Esophagus muscularis mucosa (tissue), 4 donors: ENCODE measurements at regions not wholly inside any gene's neighbourhood (a gene's known extent, or its start where the extent isn't known, plus 50 kb on each side); places are given as distances from the start of the nearest gene placed in this dataset.
"Not testable (repeated sequence)": the region's sequence is repeated elsewhere in the genome, so short reads cannot be mapped to it uniquely, and the experiment has no call there.

ENCODE experiments used
- DNase-seq: peaks from one replicate; pipeline ENCODE4 v3.0.0-alpha.2; 2017; ENCODE audit errors: extremely low spot score
- H3K27ac ChIP-seq, 4 donors: fragments of 200-600 bp; sonication (generic); replicated peaks in 1 of 4; 1 replicate in 3 of 4; 2 replicates in 1 of 4; pipeline ENCODE4 v1.5.1; 2016 to 2019; ENCODE audit warnings: mild to moderate bottlenecking in 1 of 4
- H3K27me3 ChIP-seq, 4 donors: fragments of 200-600 bp; sonication (generic); one replicate each; pipeline versions ENCODE4 v1.5.1 to v1.6.0; 2016 to 2019
- H3K36me3 ChIP-seq, 4 donors: fragments of 200-600 bp; sonication (generic); one replicate each; pipeline ENCODE4 v1.5.1; 2016 to 2019
- H3K4me1 ChIP-seq, 4 donors: fragments of 200-600 bp; sonication (generic); one replicate each; pipeline ENCODE4 v1.5.1; 2016 to 2019
- H3K4me3 ChIP-seq, 4 donors: fragments of 200-600 bp; sonication (generic); 1 replicate in 2 of 4; 2 replicates in 2 of 4; pipeline ENCODE4 v1.5.1; 2016 to 2019; ENCODE audit warnings: mild to moderate bottlenecking in 4 of 4, moderate library complexity in 1 of 4
- H3K9me3 ChIP-seq, 4 donors: fragments of 200-600 bp; sonication (generic); 1 replicate in 3 of 4; 2 replicates in 1 of 4; pipeline ENCODE4 v1.5.1; 2016 to 2019
- CTCF ChIP-seq, 3 experiments: fragments of 200-600 bp in 2 of 3; fragments of 450-650 bp in 1 of 3; sonication (generic) in 2 of 3; IDR thresholded peaks; one replicate each; pipeline ENCODE4 v1.5.1; 2017 to 2019; ENCODE audit warnings: antibody characterized with exemption in 3 of 3, mild to moderate bottlenecking in 2 of 3, moderate library complexity in 1 of 3
- EP300 ChIP-seq: sonication (generic); formaldehyde crosslinking; IDR thresholded peaks from one replicate; pipeline ENCODE4 v1.6.1; 2017; ENCODE audit warnings: antibody characterized with exemption
- POLR2A ChIP-seq: fragments of 450-650 bp; IDR thresholded peaks from one replicate; pipeline ENCODE4 v1.6.1; 2017; ENCODE audit warnings: antibody characterized with exemption, moderate library complexity, mild to moderate bottlenecking, low read depth
- POLR2AphosphoS5 ChIP-seq, 2 donors: sonication (generic); formaldehyde crosslinking; IDR thresholded peaks; one replicate each; pipeline ENCODE4 v1.6.1; 2017; ENCODE audit warnings: antibody characterized with exemption in 2 of 2
- WGBS: methylation state at CpG from one replicate; pipeline ENCODE4 v1.1.5; 2018; 5-methylcytosine and 5-hydroxymethylcytosine counted together
- intact Hi-C: fragments of 100-400 bp; cut with DNase I; formaldehyde crosslinking; loops from one replicate; pipeline ENCODE4 v1.15.1; 2023

DNA sequence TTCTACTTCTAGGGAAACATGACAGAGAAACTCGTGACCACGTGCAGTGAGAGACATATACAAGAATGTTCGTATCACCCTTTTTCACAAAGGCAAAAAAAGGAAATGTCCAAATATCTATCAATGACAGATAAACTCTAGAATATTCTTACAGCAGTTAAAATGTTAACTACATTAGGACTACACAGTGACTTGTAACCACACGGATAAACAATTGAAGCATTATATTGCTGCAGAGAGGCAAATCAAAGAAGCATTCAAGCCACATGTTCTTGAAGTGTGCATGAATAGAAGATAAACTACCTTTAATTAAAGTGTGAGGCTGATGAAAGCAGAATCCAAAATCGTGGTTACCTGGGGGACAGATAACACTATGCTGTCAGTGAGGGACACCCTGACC, 935.3 kb upstream of the KLHL29 start:
- intact Hi-C loops = no loop called here
- H3K4me1 ChIP-seq = no peaks in the 10 kb centered on the region
- no peak overlapping the region for H3K4me3 ChIP-seq
- H3K27ac ChIP-seq = no peak overlapping the region
- TF ChIP-seq EP300 (no peak), CTCF (IDR thresholded peaks at IDR 0.05) (no peak), POLR2A (no peak), POLR2AphosphoS5 (IDR thresholded peaks at IDR 0.05) (no peak)
- H3K9me3 ChIP-seq = no peaks in the 10 kb centered on the region
- 75% methylated on average over 5 of the region's 5 CpGs for WGBS
- no peaks in the 10 kb centered on the region for H3K36me3 ChIP-seq
- no peak for DNase-seq
- H3K27me3 ChIP-seq = no peaks in the 10 kb centered on the region

GRCh38 chr2:22450831-22451230, 934.1 kb upstream of the KLHL29 start:
- DNase-seq = no peak
- 71% methylated on average over 8 of the region's 8 CpGs for WGBS
- intact Hi-C loops = no loop called here
- Histone ChIP-seq H3K9me3 (no peaks in the 10 kb centered on the region), H3K27me3 (no peaks in the 10 kb centered on the region), H3K4me1 (no peaks in the 10 kb centered on the region), H3K36me3 (no peaks in the 10 kb centered on the region), H3K27ac (no peak overlapping the region), H3K4me3 (no peak overlapping the region)
- no peak for TF ChIP-seq CTCF (IDR thresholded peaks at IDR 0.05)
- no peak for TF ChIP-seq POLR2AphosphoS5 (IDR thresholded peaks at IDR 0.05)
- no peak for TF ChIP-seq POLR2A
- no peak for TF ChIP-seq EP300

- H3K27me3 ChIP-seq = no peaks in the 10 kb centered on the region
- 59% methylated on average over 2 of the region's 2 CpGs for WGBS
- no peak for TF ChIP-seq CTCF (IDR thresholded peaks at IDR 0.05)
- TF ChIP-seq EP300 = no peak
- no peak for TF ChIP-seq POLR2A
- no peak for TF ChIP-seq POLR2AphosphoS5 (IDR thresholded peaks at IDR 0.05)
- DNase-seq = no peak
- H3K4me1 ChIP-seq = no peaks in the 10 kb centered on the region
- intact Hi-C loops = no loop called here
- no peaks in the 10 kb centered on the region for H3K9me3 ChIP-seq
- H3K27ac ChIP-seq = no peak overlapping the region
- H3K4me3 ChIP-seq = no peak overlapping the region
- no peaks in the 10 kb centered on the region for H3K36me3 ChIP-seq
Measured at GRCh38 chr2:22454826-22455485, 930.0 kb upstream of the KLHL29 start.

GRCh38 chr2:22458440-22458839, 926.5 kb upstream of the KLHL29 start:
- 52% methylated on average over 1 of the region's 1 CpG for WGBS
- intact Hi-C loops = no loop called here
- TF ChIP-seq POLR2AphosphoS5 (IDR thresholded peaks at IDR 0.05) = no peak
- TF ChIP-seq CTCF (IDR thresholded peaks at IDR 0.05) = no peak
- no peak for TF ChIP-seq POLR2A
- TF ChIP-seq EP300 = no peak
- Histone ChIP-seq H3K4me1 (no peaks in the 10 kb centered on the region), H3K4me3 (no peak overlapping the region), H3K9me3 (no peaks in the 10 kb centered on the region), H3K36me3 (no peaks in the 10 kb centered on the region), H3K27me3 (no peaks in the 10 kb centered on the region), H3K27ac (no peak overlapping the region)
- no peak for DNase-seq

DNA sequence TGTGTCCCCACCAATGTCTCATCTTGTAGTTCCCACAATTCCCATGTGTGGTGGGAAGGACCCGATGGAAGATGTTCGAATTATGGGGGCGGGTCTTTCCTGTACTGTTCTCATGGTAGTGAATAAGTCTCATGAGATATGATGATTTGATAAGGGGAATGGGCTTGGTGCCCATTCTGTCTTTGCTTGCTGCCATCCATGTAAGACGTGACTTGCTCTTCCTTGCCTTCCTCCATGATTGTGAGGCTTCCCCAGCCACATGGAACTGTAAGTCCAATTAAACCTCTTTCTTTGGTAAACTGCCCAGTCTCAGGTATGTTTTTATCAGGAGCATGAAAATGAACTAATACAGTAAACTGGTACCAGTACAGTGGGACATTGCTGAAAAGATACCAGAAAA, 909.9 kb upstream of the KLHL29 start:
- H3K4me1 ChIP-seq, DNase-seq, H3K27me3 ChIP-seq, H3K9me3 ChIP-seq, intact Hi-C loops, H3K36me3 ChIP-seq, H3K4me3 ChIP-seq, H3K27ac ChIP-seq: not testable (repeated sequence)
- WGBS = 95% methylated on average over 4 of the region's 4 CpGs
